Psoas muscle (tissue), 7 donors: ENCODE measurements at regions not wholly inside any gene's neighbourhood (a gene's known extent, or its start where the extent isn't known, plus 50 kb on each side); places are given as distances from the start of the nearest gene placed in this dataset.

Experiments
- ATAC-seq, 4 donors: fragments of 200-7000 bp; cut with Tn5 transposase; one replicate each; pipeline ENCODE4 v1.9.1; 2020; ENCODE audit warnings: moderate library complexity in 3 of 4, mild to moderate bottlenecking in 2 of 4
- DNase-seq, 2 donors: peaks; one replicate each; pipeline ENCODE4 v3.0.0-alpha.2; 2020
- H3K27ac ChIP-seq: fragments of 200-600 bp; one replicate; pipeline ENCODE4 v1.8.0; 2022
- H3K27me3 ChIP-seq, 3 donors: fragments of 200-600 bp in 1 of 3; one replicate each; pipeline versions ENCODE4 v1.6.1 to v1.8.0; 2013 to 2022; ENCODE audit warnings: low read length in 2 of 3, mild to moderate bottlenecking in 2 of 3, moderate library complexity in 1 of 3; ENCODE audit not compliant: insufficient read depth in 3 of 3
- H3K36me3 ChIP-seq, 2 donors: fragments of 200-600 bp in 1 of 2; one replicate each; pipeline versions ENCODE4 v1.6.1 to v1.8.0; 2013 to 2022; ENCODE audit warnings: low read depth in 1 of 2, mild to moderate bottlenecking in 1 of 2, moderate library complexity in 1 of 2; ENCODE audit not compliant: insufficient read depth in 1 of 2
- H3K4me1 ChIP-seq: fragments of 200-600 bp; one replicate; pipeline ENCODE4 v1.8.0; 2022
- H3K4me3 ChIP-seq: fragments of 200-600 bp; one replicate; pipeline ENCODE4 v1.8.0; 2022; ENCODE audit warnings: mild to moderate bottlenecking
- H3K9me3 ChIP-seq: fragments of 200-600 bp; one replicate; pipeline ENCODE4 v1.8.0; 2022
- CTCF ChIP-seq: fragments of 200-600 bp; IDR thresholded peaks from one replicate; pipeline ENCODE4 v1.8.0; 2022; ENCODE audit warnings: antibody characterized with exemption
- WGBS, 3 donors: extraction: QIAGEN DNeasy Blood & Tissue Kit; methylation state at CpG; one replicate each; pipeline versions ENCODE4 v1.1.6 to v1.1.7; 2013; 5-methylcytosine and 5-hydroxymethylcytosine counted together
- intact Hi-C, 2 donors: fragments of 100-400 bp; cut with DNase I; formaldehyde crosslinking; loops; one replicate each; pipeline versions ENCODE4 v1.11.0 to v1.14.2; 2022
- donor health status: healthy with polysubstance abuse.
- donor health status: DM: no; HTN: no; CAD: no; lungs with moderate emphysema.
- donor health status: Bipolar disorder and iron deficiency.
- donor health status: healthy.
- donor health status: DM: yes; HTN: yes; CAD: no.
- donor health status: DM: no; HTN: no; CAD: no.
- donor health status: DM: yes; HTN: yes; CAD: no.

- TF ChIP-seq CTCF: no peak
- Histone ChIP-seq H3K9me3 (no peaks in the 10 kb centered on the region), H3K27me3 (no peaks in the 10 kb centered on the region), H3K27ac (no peak overlapping the region), H3K36me3 (no peaks in the 10 kb centered on the region), H3K4me3 (no peak overlapping the region), H3K4me1 (no peaks in the 10 kb centered on the region)
- ATAC-seq (no peak), DNase-seq (no peak)
- WGBS, 3 donors: 63 to 73% (median 64%) methylated on average over 5 of the region's 5 CpGs
- intact Hi-C loops: no loop called here
These were observed 433.5 kb upstream of the MMADHC start for GRCh38 chr2:150020937-150021673.

GRCh38 chr2:150020221-150020620, 432.6 kb upstream of the MMADHC start:
- Histone ChIP-seq H3K36me3 (no peaks in the 10 kb centered on the region), H3K4me3 (no peak overlapping the region), H3K4me1 (no peaks in the 10 kb centered on the region), H3K9me3 (no peaks in the 10 kb centered on the region), H3K27ac (no peak overlapping the region), H3K27me3 (no peaks in the 10 kb centered on the region)
- WGBS, 3 donors: 92 to 98% (median 94%) methylated on average over 1 of the region's 1 CpG
- no peak for ATAC-seq
- no peak for TF ChIP-seq CTCF
- DNase-seq: no peak
- intact Hi-C loops: no loop called here

GRCh38 chr2:150019063-150019462, 431.5 kb upstream of the MMADHC start:
- Histone ChIP-seq H3K9me3 (no peaks in the 10 kb centered on the region), H3K27ac (no peak overlapping the region), H3K27me3 (no peaks in the 10 kb centered on the region), H3K4me1 (no peaks in the 10 kb centered on the region), H3K36me3 (no peaks in the 10 kb centered on the region), H3K4me3 (no peak overlapping the region)
- ATAC-seq (no peak), DNase-seq (no peak)
- intact Hi-C loops: no loop called here
- no peak for TF ChIP-seq CTCF
- 90 to 94% (median 92%) methylated on average over 3 of the region's 3 CpGs for WGBS, 3 donors

GRCh38 chr2:150012986-150013385, 425.4 kb upstream of the MMADHC start:
- ATAC-seq: peak in 1 of 4 donors; percentile 50
- WGBS, 3 donors: 19 to 29% (median 28%) methylated on average over 1 of the region's 1 CpG
- peak in 1 of 2 donors; percentile 43 for DNase-seq

More at GRCh38 chr2:150012986-150013385, 425.4 kb upstream of the MMADHC start:
- H3K9me3 ChIP-seq: no peaks in the 10 kb centered on the region
- no peak overlapping the region for H3K4me3 ChIP-seq
- no peaks in the 10 kb centered on the region for H3K27me3 ChIP-seq
- H3K4me1 ChIP-seq: no peaks in the 10 kb centered on the region
- no peak overlapping the region for H3K27ac ChIP-seq
- intact Hi-C loops: no loop called here
- H3K36me3 ChIP-seq: no peaks in the 10 kb centered on the region
- no peak for TF ChIP-seq CTCF
